ENCODE measurements at regions not wholly inside any gene's neighbourhood (a gene's known extent, or its start where the extent isn't known, plus 50 kb on each side); places are given as distances from the start of the nearest gene placed in this dataset.

DNA sequence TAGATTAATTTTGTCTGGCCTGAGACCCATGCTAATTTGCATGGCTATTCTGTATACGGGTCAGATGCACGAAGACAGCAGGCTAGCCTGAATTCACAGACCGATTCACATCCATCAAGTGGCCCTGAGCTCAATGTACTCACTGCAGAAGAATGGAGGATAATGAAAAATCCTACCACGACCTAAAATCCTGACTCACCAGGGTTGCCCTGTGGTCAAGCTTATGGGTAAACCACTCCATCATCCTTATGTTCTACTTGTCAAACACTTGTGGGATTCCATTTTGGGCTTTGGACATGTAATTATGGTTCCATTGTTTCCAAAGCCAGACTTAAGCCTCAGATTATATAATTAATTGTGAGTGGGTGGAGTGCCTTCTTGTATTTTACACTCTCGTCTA lies 110.4 kb upstream of the ZNF438 start:
- DNase-seq (ENCODE audit: low spot score in 2 of 2) = no peak
- in situ Hi-C loops (cut with MboI; ENCODE audit: low sequenced_read_pairs) = no loop called here
- no peaks in the 10 kb centered on the region for H3K9me3 ChIP-seq
- peaks cover 2% of the 10 kb centered on the region; the same call in 1 of the 2 replicates for H3K4me1 ChIP-seq
- H3K36me3 ChIP-seq (replicated peaks) = no peaks in the 10 kb centered on the region
- H3K27me3 ChIP-seq (ENCODE audit: low read depth) = no peaks in the 10 kb centered on the region
- H3K4me3 ChIP-seq = no peak overlapping the region

DNA sequence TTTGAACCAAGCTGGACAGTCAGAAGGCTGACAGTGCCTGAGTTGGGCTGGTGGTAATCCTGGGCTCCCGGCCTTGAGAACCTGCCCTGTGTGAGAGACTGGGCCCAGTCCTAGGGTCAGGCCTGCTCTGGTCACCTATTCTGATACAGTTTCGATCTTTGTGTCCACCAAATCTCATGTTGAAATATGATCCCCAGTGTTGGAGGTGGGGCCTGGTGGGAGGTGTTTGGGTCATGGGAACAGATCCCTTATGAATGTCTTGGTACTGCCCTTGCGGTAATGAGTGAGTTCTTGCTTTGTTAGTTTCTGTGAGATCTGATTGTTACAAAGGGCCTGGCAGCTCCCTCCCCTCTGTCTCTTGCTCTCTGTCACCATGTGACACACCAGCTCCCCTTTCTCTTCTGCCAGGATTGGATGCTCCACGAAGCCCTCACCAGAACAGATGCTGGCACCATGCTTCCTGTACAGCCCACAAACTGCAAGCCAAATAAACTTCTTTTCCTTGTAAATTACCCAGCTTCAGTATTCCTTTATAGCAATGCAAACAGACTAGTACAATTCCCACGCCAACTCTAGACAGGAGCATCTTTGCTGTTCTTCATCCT lies 111.8 kb upstream of the ZNF438 start:
- Histone ChIP-seq H3K4me1 (peaks cover 2% of the 10 kb centered on the region; the same call in 1 of the 2 replicates), H3K9me3 (no peaks in the 10 kb centered on the region)

DNA sequence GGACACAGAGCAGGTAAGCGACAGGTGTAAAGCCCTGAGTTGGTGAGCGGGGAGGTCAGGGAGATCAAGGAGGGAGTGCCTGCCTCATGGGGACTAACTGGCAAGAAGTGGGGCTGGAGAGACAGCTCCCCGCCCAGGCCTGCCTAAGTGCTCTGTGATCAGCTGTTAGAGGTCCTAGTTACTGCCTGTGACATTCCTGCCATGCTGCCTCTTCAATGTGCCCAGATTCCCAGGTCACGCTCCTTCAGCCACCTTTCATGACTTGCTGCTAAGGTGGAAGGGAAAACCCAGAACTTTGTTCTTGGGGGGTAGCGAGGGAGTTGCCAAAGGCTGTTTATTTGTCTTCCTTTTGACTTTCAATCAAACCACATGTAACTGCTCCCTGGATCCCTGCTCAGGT lies 114.3 kb upstream of the ZNF438 start:
- Histone ChIP-seq H3K36me3 (replicated peaks) (no peaks in the 10 kb centered on the region), H3K9me3 (no peaks in the 10 kb centered on the region), H3K4me3 (no peak overlapping the region), H3K27me3 (ENCODE audit: low read depth) (no peaks in the 10 kb centered on the region), H3K4me1 (no peaks in the 10 kb centered on the region)
- no peak for DNase-seq (ENCODE audit: low spot score in 2 of 2)
- in situ Hi-C loops (cut with MboI; ENCODE audit: low sequenced_read_pairs) = no loop called here

More for the DNA sequence above, 111.8 kb upstream of the ZNF438 start:
- no peak for DNase-seq (ENCODE audit: low spot score in 2 of 2)
- in situ Hi-C loops (cut with MboI; ENCODE audit: low sequenced_read_pairs) = no loop called here
- Histone ChIP-seq H3K27me3 (ENCODE audit: low read depth) (no peaks in the 10 kb centered on the region), H3K36me3 (replicated peaks) (no peaks in the 10 kb centered on the region), H3K4me3 (no peak overlapping the region)

DNA sequence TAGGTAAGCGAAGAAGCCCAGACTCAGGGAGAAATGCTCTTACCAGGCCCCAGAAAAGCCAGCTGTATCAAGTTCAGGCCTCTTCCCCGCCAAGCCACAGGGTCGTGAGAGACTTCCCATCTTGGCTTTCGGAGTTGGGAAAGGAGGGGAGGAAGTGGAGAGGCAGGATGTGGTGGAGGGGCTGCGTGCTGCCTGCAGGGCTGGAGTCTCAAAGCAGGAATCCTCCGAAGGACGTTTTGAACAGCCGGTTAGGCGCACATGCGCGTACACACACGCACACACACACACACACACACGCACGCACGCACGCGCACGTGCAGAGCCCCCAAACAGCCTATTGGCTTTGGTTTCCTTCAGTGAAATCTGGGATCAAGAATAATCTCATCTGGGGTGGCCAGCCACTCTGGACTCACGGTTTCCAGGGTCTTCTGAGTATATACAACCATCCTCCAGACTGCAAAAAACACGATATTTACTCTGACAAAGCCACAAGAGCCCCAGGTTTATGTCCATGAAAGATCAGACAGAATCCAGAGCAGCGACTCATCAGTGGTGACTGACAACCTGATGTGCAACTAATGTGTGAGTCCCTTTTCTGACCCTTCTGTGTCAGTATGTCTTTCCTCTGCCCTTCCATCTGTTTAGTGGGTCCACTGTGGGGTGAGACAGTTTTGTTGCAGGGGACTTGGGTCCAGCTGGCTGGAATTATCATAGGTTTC lies 115.0 kb upstream of the ZNF438 start:
- Histone ChIP-seq H3K27me3 (ENCODE audit: low read depth) (no peaks in the 10 kb centered on the region), H3K9me3 (no peaks in the 10 kb centered on the region), H3K4me3 (no peak overlapping the region), H3K36me3 (replicated peaks) (no peaks in the 10 kb centered on the region), H3K4me1 (no peaks in the 10 kb centered on the region)
- DNase-seq (ENCODE audit: low spot score in 2 of 2) = no peak
- in situ Hi-C loops (cut with MboI; ENCODE audit: low sequenced_read_pairs) = no loop called here

DNA sequence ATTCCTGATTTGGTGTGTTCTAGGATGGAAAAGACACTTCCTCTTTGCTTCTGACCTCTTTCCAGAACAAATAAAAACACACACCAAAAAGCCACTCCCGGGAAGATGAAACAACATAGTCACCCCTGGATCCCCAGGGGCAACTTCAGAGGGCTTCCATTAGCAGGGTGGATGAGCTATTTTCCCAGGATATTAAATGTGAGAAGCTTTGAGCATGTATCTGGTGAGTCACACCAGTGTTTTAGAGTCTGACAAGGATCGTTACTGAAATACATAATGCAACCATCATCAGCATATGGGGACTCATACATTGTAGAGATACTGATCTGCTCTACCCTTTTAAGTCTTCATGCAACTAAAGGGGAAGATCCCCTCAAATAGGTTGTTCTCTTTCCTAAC lies 115.5 kb upstream of the ZNF438 start:
- Histone ChIP-seq H3K9me3 (no peaks in the 10 kb centered on the region), H3K36me3 (replicated peaks) (no peaks in the 10 kb centered on the region), H3K27me3 (ENCODE audit: low read depth) (no peaks in the 10 kb centered on the region), H3K4me1 (no peaks in the 10 kb centered on the region), H3K4me3 (no peak overlapping the region)
- in situ Hi-C loops (cut with MboI; ENCODE audit: low sequenced_read_pairs) = no loop called here
- no peak for DNase-seq (ENCODE audit: low spot score in 2 of 2)

DNA sequence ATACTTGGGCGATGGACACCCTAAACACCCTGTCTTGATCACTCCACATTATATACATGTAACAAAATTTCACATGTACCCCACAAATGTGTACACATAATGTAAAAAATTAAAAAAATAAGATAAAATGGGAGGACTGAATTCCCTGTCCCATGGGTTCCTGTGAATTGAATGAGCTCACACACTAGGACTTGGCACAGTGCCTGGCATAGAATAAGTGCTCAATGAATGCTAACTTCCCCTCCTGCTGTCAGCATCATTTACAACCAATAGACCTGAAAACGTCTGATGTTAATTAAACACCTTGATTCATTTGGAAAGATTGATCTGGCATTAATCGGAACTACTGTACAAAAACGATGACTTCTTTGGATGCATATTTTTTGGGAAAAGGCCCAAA lies 117.3 kb upstream of the ZNF438 start:
- no peak overlapping the region for H3K4me3 ChIP-seq
- no peak for DNase-seq (ENCODE audit: low spot score in 2 of 2)
- no peaks in the 10 kb centered on the region for H3K36me3 ChIP-seq (replicated peaks)
- no peaks in the 10 kb centered on the region for H3K9me3 ChIP-seq
- H3K27me3 ChIP-seq (ENCODE audit: low read depth) = no peaks in the 10 kb centered on the region
- in situ Hi-C loops (cut with MboI; ENCODE audit: low sequenced_read_pairs) = no loop called here
- H3K4me1 ChIP-seq = no peaks in the 10 kb centered on the region

DNA sequence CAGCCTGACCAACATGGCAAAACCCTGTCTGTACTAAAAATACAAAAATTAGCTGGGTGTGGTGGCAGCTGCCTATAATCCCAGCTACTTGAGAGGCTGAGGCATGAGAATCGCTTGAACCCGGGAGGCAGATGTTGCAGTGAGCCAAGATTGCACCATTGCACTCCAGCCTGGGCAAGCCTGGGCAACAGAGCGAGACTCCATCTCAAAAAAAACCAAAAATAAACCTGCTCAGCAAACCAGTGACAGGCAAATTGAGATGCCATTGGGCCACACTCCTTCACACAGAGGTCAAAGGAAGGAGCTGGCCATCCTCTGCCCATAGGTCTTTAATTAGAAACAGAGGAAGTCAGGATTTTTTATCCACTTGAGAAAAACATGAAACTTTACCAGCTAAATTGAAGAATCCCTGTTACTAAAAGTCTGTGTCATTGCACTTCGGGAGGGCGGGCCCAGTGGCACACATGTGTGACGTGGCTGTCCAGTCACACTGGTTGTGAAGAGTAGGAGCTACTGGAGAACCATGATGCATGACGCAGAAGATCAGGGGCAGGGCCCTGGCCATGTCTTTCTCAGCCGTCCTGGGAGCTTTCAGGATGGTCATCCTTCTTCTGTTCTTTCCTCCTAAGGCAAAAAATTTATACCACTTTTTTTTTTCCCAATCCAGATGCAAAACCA lies 118.3 kb upstream of the ZNF438 start:
- no peaks in the 10 kb centered on the region for H3K27me3 ChIP-seq (ENCODE audit: low read depth)
- no peak overlapping the region for H3K4me3 ChIP-seq
- H3K36me3 ChIP-seq (replicated peaks) = no peaks in the 10 kb centered on the region
- in situ Hi-C loops (cut with MboI; ENCODE audit: low sequenced_read_pairs) = no loop called here
- no peaks in the 10 kb centered on the region for H3K4me1 ChIP-seq
- H3K9me3 ChIP-seq = no peaks in the 10 kb centered on the region
- no peak for DNase-seq (ENCODE audit: low spot score in 2 of 2)

DNA sequence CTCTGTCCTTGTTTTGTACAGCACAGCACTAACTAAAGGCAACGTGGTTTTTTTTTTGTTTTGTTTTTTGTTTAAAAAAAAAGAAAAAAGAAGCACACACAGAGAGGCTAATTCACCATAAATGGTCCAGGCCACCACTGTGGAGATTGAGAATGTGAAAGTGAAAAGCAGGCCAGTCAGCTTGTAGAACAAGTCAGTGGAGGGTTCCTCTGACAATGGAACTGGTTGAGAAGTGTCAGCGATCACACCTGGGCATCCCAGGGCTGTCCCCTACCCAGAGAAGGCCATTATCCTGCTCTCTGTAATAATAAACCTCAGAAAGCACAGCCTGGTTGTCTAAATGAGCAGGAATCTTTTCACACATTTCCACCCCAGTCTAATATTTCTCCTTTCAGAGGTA lies 119.6 kb upstream of the ZNF438 start:
- no peaks in the 10 kb centered on the region for H3K36me3 ChIP-seq (replicated peaks)
- H3K9me3 ChIP-seq = no peaks in the 10 kb centered on the region
- no peaks in the 10 kb centered on the region for H3K4me1 ChIP-seq
- H3K27me3 ChIP-seq (ENCODE audit: low read depth) = no peaks in the 10 kb centered on the region
- DNase-seq (ENCODE audit: low spot score in 2 of 2) = no peak
- in situ Hi-C loops (cut with MboI; ENCODE audit: low sequenced_read_pairs) = no loop called here
- H3K4me3 ChIP-seq = no peak overlapping the region

DNA sequence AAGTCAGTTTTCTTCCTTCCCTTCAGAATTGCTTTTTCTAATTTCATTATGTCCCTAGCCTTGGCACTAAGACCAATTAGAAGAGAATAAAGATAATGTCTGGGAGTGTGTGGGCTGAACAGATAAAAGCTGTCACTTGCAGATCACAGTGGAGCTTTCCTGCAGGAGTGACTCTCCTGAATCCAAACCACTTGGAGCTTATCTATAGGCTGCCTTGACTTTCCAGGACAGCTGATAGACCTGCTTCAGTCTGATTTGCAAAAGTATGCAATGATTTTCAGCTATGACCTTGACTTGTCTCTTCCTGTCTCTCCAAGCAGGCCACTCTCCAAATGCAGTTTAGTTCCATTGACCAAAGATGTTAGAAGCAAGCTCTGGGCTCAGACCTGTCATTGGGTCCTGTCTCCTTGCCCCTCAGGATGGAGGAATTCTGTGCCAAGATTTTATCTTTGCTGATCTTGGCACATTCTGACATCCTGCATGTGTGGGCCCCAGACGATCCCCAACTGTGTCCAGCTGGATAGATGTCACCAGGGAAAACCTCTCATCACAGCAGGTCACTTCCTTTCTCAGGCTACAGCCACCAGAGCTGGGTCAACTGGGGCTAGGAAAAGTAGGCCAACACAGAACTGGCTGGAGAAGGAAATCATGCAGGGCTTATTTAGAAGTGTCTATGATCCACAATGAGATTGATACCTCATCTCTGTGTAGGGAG lies 120.9 kb upstream of the ZNF438 start:
- Histone ChIP-seq H3K27me3 (ENCODE audit: low read depth) (no peaks in the 10 kb centered on the region), H3K9me3 (no peaks in the 10 kb centered on the region), H3K36me3 (replicated peaks) (no peaks in the 10 kb centered on the region), H3K4me3 (no peak overlapping the region), H3K4me1 (no peaks in the 10 kb centered on the region)
- DNase-seq (ENCODE audit: low spot score in 2 of 2) = no peak
- in situ Hi-C loops (cut with MboI; ENCODE audit: low sequenced_read_pairs) = no loop called here

DNA sequence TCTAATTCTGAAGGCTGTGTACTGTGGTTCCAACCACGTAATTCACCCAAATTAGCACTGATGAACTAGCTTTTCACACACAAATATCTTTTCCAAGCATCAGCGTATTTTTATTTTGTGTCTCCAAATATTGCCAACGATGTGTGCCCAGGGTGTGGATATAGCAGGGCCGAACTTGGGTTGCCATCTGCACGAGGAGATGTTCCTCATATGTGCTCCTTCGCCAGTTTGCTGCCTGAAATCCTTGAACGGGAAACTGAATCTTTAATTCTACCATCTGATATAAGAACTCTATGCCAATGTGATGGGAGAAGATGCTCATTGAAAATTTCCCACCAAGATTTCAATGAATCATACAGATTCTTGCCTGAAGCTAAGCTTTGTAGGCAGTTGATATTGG lies 121.5 kb upstream of the ZNF438 start:
- no peak for DNase-seq (ENCODE audit: low spot score in 2 of 2)
- no peaks in the 10 kb centered on the region for H3K27me3 ChIP-seq (ENCODE audit: low read depth)
- no peaks in the 10 kb centered on the region for H3K4me1 ChIP-seq
- in situ Hi-C loops (cut with MboI; ENCODE audit: low sequenced_read_pairs) = no loop called here
- no peaks in the 10 kb centered on the region for H3K9me3 ChIP-seq
- H3K36me3 ChIP-seq (replicated peaks) = no peaks in the 10 kb centered on the region
- H3K4me3 ChIP-seq = no peak overlapping the region

DNA sequence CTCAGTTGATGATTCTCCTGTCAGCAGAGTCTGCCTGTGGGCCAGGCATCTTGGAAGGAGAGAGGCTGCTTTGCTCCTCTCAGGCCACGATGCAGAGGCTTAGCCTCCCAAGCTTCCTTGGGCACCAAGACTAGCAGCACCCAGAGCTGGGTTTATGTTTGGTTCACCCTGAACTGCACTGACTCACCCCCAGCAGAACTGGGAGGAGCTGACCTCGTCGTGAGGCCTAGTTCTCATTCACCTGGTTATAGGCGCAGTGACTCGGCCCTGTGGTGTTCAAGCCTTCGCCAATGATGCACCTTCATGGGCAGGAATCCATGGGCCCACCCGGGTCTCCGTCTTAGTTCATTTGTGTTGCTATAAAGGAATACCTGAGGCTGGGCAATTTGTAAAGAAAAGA lies 122.0 kb upstream of the ZNF438 start:
- no peaks in the 10 kb centered on the region for H3K27me3 ChIP-seq (ENCODE audit: low read depth)
- no peaks in the 10 kb centered on the region for H3K9me3 ChIP-seq
- H3K4me1 ChIP-seq = no peaks in the 10 kb centered on the region
- no peaks in the 10 kb centered on the region for H3K36me3 ChIP-seq (replicated peaks)
- DNase-seq (ENCODE audit: low spot score in 2 of 2) = no peak
- in situ Hi-C loops (cut with MboI; ENCODE audit: low sequenced_read_pairs) = no loop called here
- no peak overlapping the region for H3K4me3 ChIP-seq

DNA sequence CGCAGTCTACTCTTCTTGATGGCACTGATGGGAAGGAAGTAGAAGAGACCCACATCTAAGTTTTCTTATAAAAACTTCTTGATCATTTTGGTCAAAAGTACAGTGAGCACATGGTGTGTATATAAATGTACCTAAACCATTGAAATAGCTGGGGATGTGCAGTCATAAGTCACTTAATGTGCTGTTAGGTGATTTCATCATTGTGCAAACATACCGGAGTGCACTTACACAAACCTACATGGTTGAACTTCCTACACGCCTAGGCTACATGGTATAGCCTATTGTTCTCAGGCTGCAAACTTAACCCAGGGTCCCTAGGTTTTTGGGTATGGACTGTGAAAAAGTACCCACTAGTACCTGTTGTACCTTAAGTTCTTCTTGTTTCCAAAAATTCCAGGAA lies 123.3 kb upstream of the ZNF438 start:
- Histone ChIP-seq H3K36me3 (replicated peaks) (no peaks in the 10 kb centered on the region), H3K9me3 (no peaks in the 10 kb centered on the region), H3K4me1 (no peaks in the 10 kb centered on the region), H3K27me3 (ENCODE audit: low read depth) (no peaks in the 10 kb centered on the region), H3K4me3 (no peak overlapping the region)
- in situ Hi-C loops (cut with MboI; ENCODE audit: low sequenced_read_pairs) = no loop called here
- no peak for DNase-seq (ENCODE audit: low spot score in 2 of 2)

DNA sequence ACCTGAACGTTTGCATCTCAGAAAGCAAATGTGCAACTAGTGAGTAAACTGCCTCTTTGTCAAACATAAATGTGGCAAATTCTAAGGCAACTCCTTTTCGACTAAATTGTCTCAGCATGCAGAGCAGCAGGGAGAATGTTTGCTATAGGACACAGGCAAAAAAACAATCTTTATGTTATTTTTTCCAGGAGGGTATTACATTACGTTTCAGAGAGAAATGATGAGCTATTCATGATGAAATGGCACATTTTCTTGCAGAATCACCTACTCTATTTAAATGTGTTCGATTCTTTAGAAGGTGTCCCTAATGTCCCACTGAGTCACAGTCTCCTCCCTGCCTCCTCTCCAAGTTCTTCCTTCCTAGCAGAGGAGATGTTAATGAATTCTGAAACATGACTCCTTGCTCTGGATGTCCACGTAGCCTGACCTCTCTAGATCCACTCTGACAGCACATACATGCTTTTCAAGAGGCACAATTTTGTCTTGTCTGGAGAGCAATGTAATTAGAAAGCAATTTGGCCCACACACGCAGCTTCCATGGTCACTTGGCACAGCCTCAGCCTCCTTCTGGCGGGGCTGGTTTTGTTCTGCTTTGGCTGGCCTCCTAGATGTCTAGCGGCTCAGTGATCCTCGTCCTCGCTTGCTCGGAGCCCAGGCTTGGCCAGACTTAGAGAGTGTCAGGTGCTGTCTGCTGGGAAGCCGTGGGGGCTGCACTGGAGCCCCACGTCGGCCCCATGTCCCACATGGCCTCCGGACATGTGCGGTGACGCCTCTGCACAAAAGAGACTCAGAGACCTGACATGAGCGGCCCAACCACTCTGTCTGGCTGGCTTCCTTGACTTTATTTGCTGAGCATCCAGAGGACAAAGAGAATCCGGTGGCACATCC lies 125.7 kb upstream of the ZNF438 start:
- H3K4me3 ChIP-seq = no peak overlapping the region
- no peak for DNase-seq (ENCODE audit: low spot score in 2 of 2)

More for the DNA sequence above, 125.7 kb upstream of the ZNF438 start:
- in situ Hi-C loops (cut with MboI; ENCODE audit: low sequenced_read_pairs) = no loop called here
- Histone ChIP-seq H3K9me3 (no peaks in the 10 kb centered on the region), H3K27me3 (ENCODE audit: low read depth) (no peaks in the 10 kb centered on the region), H3K4me1 (no peaks in the 10 kb centered on the region), H3K36me3 (replicated peaks) (no peaks in the 10 kb centered on the region)

All from HAP-1 (cell line).